AG20443 (cell line): ENCODE measurements at regions not wholly inside any gene's neighbourhood (a gene's known extent, or its start where the extent isn't known, plus 50 kb on each side); places are given as distances from the start of the nearest gene placed in this dataset.
"Not testable (repeated sequence)": the region's sequence is repeated elsewhere in the genome, so short reads cannot be mapped to it uniquely, and the experiment has no call there.

ENCODE experiments used
- DNase-seq: peaks from one replicate; pipeline ENCODE4 v3.0.0; 2012; ENCODE audit warnings: low spot score, mixed read lengths

DNA sequence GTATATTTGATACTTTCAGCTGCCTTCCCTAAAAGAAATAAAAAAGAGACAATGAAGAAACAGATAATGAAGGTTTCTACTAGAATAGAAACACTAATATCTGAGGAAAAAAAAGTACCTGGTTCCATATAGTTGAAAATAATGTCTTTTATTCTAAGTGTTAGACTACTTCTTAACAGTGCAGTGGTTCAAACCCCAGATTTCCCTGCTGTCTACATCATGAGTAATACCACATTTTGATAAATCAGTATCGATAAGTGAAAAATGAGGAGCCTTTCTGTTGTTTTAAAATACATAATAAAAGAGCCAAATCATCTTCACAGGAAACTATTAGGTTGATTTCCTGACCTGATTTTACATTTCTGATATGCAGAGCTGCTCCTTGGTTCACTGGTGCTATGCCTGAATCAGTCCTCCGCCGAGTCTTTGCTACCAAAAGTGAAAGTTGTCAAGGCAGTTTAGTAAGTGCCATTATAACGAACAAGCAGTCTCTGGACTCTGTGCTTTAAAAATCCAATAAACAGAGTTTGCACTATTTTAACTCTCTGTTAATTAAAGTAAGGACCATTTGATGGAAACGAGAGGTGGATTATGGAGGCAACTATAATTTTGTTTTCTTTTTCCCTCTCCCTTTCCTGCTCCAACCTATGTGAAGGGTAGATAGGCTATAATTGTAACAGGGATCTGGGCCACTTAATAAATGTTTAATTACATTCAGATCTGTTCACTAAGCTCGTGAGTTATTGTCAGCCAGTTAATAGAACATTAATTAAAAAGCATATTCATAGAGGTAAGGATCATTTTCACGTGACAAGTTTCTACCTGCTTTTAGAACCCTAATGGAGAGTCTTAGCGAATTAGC, 724.5 kb upstream of the RAG2 start:
- DNase-seq: no peak

DNA sequence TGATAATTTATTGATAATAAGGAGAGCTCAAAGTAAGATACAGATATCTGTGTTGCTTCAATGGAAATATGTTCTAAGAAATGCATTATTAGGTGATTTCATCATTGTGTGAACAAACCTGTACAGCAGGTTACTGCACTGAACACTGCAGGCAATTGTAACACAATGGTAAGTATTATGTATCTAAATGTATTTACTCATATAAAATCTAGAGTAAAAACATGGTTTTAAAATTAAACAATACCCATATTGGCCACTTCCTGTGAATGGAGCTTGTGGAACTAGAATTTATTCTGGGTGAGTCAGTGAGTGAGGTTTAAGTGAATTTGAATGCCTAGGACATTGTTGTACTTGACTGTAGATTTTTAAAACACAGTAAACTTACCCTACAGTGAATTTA, 722.9 kb upstream of the RAG2 start:
- no peak for DNase-seq

DNA sequence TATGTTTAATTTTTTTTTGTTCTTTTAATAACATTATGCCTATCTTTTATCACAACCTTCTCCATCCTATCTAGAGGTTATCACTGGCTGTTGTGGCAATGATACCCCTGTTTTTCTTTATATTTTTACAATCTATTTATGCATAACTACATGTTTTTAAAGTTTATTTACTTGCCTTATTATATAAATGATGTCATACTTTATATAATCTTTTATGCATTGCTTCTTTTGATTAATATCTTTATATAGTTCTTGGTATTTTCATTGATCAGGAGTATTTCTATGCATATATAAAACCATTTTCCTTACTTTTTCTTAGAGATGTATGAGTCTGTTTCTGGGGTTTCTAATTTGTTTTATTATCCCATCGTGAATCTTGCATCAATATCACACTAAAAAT, 719.8 kb upstream of the RAG2 start:
- DNase-seq: no peak

DNA sequence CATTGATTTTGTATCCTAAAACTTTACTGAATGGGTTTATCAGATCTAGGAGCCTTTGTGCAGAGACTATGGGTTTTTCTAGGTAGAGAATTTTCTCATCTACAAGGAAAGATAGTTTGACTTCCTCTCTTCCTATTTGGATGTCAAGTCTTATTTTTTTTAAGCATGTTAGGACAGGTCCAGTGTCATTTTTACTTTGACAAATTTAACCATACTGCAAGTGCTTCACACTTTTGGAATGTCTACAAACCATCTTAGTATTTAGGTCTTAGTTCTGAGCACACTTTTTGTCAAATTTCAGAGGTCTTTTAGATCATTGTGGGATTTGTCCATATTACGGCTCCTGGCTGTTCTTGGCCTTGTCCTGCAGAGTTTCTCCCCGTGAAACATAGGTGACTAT, 715.2 kb upstream of the RAG2 start:
- DNase-seq: no peak

DNA sequence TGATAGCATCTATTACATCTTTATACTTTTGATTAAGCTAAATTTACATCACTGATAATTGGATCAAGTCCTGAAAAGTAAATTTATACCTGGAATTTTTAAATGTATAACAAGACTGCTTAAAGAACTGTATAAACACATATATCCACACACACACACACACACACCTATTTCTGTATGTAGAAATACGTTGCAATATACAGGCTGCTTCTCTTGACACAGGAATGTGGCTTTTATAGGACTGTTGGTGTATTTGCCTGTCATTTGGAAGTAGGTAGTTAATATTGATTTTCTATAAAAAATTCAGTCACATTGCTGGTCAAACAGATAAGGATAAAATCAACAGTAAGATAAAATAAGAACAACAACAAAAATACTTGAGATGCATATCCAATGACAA, 708.5 kb upstream of the RAG2 start:
- no peak for DNase-seq

DNA sequence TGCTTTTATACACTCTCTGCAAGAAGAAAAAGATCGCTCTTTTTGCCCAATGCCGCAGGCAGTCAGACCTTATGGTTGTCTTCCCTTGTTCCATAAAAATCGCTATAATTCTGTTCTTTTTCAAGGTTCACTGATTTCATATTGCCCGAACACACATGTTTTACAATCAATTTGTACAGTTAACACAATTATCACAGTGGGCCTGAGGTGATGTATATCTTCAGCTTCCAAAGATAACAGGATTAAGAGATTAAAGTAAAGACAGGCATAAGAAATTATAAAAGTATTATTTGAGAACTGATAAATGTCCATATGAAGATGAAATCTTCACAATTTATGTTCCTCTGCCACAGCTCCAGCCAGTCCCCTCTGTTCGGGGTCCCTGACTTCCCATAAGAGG, 703.4 kb upstream of the RAG2 start:
- not testable (repeated sequence) for DNase-seq

DNA sequence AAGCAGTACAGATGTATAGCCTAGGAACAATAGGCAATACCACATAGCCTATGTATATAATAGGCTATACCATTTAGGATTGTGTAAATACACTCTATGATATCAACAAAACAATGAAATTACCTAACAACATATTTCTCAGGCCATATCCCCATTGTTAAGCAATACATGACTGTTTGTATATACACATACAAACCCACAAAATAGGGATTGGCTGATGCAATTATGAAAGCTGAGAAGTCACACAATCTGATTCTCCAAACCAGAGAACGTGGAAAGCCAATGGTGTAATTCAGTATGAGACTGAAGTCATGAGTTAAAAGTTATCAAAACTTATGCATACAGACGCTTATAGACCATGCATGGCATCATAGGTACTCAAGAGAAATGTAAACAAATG, 700.1 kb upstream of the RAG2 start:
- no peak for DNase-seq

DNA sequence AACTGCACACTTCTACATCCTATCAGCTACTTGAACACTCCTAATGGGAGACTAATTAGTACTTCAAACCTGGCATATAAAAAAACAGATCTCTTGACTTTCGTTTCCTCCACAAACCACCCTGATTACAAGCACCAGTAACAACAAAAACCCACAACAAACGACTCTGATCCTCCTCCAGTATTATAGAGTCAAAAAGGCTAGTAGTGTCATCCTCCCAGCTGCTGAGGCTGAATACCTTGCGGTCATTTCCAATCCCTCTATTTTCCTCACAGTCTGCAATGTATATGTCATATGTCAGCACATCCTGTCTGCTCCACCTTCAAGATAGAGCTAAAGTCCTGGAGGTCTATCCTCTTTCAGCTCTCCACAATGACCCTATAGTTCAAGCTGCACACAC, 688.9 kb upstream of the RAG2 start:
- no peak for DNase-seq

DNA sequence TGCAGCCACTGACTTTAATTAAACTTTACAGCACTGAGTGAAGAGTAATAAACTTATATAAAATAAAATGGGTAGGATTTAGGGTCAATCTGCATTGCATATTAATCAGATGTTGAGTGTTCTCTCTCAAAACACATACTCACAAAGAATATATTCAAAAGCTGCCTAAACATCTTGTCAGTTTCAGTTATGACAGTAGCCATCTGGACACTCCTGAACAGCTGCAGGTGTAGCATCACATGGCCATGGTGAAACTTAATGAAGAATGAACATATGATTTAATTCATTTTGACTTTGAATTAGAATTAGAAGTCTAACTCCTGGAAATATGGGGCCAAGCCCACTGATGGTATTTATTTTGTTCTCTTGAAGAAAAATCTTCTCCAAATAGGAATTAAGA, 684.3 kb upstream of the RAG2 start:
- no peak for DNase-seq

DNA sequence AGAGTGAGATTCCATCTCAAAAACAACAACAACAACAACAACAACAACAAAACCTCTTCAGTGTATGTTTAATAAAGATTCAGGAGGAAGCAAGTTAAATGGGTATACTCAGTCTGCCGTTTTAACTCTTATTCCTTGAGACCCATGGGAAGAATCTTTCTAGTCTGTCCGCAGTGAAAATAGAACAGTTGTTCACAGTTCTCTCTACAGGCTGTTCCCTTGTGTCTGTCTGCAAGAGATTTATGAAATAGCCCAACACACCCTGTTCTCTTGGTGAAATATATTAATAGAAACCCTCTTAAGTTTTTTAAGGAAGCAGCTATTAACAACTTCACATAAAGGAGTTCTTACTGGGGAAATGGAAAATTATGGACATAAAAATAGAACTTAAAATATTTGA, 682.2 kb upstream of the RAG2 start:
- DNase-seq: no peak

DNA sequence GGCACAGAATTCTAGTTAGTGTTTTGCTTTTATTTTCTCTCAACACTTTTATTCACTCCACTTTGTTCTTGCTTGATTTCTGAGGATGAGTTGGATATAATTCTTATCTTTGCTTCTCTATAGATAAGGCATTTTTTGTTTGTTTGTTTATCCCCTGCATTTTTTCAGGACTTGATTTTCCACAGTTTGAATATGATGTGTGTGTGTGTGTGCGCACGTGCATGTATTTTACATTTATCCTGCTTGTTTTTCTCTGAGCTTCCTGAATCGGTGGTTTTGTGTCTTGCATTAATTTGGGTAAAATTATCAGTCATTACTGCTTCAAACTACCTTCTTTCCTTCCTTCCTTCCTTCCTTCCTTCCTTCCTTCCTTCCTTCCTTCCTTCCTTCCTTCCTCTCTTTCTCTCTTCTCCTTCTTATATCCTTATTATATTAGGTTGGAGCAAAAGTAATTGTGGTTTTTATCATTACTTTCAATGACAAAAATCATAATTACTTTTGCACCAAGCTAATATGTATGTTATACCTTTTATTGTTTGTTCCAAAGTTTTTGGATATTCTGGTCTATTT, 679.9 kb upstream of the RAG2 start:
- DNase-seq: no peak

DNA sequence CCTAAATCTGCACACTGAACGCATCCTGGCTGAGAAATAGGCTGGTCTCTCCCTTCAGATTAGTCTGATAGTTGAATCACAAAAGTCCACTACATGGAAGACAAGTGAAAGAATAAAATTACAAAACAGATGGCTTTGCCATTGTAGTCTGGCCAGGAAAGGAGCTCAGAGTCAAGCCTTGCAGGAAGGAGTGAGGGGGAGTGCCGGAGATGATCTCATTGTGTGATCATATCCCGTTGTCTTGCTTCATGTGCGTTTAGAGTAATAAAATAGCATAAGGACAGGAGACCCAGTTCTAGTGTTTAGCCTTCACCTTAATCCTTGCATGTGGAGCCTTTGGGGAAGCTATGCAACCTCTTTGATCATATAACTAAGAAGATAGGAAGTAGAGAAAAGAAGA, 666.7 kb upstream of the RAG2 start:
- DNase-seq: no peak

DNA sequence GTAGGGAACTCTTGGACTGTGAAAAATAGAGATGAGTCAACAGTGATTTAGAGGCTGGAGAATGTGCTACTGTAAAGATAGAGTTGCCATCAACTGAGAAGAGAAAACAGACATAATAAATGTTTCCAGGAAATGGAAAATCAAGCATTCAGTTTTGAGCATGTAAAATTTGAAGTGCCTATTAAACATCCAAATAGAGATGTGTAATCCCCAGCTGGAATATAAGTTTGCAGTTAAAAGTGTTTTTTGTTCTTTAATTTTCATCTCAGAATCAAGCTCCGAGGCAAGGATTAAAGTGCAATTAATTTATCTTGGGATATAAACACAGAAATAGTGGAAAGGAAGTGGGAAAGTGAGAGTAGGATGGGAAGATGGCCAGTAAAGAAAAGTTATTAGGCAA, 666.0 kb upstream of the RAG2 start:
- no peak for DNase-seq

DNA sequence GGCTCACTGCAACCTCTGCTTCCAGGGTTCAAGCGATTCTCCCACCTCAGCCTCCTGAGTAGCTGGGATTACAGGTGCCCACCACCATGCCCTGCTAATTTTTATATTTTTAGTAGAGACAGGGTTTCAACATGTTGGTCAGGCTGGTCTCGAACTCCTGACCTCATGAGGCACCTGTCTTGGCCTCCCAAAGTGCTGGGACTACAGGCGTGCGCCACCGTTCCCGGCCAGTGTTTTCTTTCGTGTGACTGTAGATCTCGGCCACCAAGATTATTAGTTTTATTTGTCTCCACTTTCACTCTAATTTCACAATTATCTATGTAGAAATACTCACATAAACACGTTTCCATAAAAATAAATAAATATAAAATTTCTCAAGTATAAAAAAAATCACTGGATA, 665.4 kb upstream of the RAG2 start:
- DNase-seq: not testable (repeated sequence)

DNA sequence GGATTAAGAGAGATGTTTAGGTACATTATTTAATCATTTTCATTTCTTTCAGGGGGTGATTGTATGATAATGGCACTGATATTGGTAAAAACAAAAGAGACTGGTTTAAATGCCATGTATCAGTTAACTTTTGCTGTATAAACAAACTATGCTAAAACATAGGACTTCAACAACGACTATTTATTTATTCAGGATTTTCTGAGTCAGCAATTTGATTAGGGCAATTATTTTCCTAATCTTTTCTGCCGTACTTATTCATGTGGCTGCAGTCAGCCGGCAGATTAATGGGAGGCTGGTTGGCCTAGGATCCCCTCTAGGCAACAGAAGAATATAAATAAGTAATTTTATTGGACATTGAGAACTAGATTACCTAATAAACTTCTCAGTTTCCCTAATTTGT, 661.7 kb upstream of the RAG2 start:
- DNase-seq: no peak

DNA sequence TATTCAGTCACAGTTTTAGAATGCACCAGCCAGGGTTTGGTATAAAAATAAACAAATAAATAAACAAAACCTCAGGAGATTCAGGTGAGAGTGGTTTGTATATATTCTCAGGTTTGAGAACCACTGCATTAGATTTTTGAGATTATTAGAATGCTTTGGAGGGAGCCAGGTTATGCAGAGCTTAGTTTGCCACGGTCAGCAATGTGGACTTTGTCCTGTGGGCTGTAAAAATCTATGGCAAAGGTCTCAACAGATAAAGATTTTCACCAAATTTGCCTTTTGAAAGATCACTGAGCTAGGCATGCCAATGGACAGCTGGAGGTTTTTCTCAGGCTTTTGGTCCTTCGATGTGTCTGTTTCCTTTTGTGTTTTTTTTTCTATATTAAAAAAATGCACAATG, 650.1 kb upstream of the RAG2 start:
- no peak for DNase-seq

DNA sequence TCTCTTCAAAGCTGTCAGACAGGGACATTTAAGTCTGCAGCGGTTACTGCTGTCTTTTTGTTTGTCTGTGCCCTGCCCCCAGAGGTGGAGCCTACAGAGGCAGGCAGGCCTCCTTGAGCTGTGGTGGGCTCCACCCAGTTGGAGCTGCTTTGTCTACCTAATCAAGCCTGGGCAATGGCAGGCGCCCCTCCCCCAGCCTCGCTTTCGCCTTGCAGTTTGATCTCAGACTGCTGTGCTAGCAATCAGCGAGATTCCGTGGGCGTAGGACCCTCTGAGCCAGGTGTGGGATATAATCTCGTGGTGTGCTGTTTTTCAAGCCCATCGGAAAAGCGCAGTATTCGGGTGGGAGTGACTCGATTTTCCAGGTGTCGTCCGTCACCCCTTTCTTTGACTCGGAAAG, 648.1 kb upstream of the RAG2 start:
- not testable (repeated sequence) for DNase-seq

DNA sequence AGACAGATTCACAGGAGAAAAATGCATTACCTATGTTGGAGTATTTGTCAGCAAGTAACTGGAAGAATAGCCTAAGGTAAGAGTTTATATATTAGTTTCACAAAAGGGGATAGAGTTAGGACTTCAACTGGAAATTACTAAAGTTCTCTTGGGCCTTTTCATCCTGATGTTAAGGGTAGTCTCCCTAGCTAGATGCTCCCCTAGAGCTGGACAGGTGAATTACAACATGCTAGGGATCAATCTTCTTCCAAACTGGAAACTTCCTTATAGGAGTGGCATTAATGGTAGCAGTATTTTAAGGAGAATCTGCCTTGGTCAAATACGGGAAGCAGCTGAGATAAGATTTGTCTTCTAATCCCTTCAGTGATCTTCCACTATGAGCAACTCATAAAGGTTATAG, 632.8 kb upstream of the RAG2 start:
- DNase-seq: no peak

DNA sequence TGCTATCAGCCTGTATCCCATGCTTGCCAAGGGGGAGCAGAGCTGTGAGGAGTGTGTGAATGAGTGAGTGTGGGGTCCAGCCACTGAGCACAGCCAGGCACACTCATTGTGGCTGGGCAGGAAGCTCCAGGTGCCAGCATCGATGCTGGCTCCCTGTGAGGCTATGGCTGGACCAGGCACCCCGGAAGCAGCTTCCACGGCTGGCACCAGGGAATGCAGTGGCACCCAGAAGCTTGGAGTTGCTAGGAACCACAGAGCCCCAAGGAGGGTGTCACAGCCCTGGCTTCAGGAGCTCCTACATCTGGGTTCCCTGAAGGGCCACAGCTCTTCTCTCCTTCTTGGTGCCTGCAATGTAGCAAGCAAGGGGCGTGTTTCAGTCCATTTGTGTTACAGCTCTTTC, 625.9 kb upstream of the RAG2 start:
- DNase-seq: no peak

DNA sequence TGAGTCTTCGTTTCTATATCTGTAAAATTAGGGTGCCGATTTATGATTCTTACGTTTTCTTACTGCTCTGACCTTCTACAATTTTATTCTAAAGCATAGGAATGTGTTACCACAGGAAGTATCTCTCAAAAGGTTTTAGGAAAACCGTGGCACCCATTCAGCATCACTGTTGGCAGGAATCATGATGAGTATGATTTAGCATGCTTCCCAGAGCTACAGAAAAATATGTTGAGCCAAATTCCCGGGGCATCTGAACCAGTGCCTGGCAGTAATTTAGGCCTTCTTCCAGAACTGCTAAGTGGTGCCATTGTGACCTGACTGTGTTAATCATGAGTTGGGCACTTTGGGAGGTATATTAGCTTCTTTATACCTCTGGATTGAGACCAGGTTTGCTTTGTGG, 605.0 kb upstream of the RAG2 start:
- no peak for DNase-seq

DNA sequence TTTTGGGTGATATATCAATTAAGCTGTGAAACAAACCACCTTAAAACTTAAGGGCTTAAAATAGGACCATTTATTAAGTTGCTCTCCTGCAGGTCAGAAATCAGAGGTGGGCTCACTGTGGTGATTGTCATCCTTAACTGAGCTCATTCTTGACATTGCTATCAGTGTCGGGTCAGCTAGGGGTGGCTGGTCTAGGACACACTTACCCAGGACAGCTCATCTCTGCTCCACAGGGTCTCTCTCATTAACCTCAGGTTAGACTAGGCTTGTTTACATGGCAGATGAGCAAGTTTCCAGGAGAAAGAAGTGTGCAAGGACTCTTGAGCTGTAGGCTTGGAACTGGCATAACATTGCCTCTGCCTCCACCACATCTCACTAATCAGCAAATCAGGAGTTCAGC, 601.0 kb upstream of the RAG2 start:
- DNase-seq: no peak

DNA sequence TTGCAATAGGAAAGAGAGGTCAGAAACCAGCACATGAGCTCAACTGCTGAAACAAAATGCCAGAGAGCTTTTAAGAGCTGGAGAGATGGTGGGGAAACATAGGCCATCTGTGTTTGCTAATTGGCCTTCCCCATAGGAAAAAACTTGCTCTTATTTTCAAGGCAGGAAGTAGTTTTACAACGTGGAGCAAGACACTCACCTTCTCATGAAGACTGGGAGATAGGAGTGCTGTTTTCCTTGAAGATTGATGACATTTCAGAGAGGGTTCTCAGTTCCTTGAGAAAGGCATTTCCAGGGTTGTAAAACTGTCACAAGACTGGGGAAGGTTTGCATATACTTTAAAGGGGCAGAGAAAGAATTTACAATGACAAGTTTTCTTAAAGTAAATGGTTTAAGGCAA, 586.3 kb upstream of the RAG2 start:
- DNase-seq: no peak

DNA sequence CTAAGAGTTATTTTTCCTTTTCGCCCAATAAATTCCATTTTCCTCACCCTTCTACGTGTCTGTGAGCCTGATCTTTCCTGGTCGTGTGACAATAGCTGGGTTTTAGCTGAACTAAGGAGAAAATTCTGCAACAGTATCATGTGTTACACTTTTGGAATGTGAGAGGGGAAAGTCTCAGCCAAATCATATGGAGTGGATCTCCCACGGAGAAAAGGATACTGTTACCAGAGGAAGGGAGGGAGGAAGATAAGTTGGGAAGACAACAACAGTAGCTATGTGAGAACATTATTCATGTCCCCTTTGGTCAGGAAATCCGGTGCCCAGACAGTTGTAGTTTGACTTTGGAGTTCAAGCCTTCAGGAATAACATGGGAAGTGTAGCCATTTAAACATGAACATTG, 584.0 kb upstream of the RAG2 start:
- DNase-seq: no peak

DNA sequence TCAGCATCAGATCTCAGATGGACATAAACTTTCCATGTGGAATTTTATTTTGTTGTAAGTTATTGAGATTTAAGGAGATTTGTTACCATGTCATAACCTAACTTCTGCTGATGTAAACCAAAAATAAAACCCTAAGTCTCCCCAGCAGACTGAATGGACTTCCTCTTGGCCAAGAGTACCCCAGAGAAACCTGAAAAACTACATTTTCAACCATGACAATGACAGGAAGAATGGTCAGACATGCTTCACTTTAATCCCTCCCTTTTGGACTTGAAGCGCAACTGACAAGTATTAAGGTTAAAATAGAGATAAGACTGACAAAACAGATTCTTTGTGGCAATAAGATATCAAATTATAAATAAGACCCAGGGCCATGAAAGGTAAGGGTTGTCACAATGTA, 579.7 kb upstream of the RAG2 start:
- DNase-seq: no peak
